CD14-positive monocyte (primary cell): ENCODE measurements at regions not wholly inside any gene's neighbourhood (a gene's known extent, or its start where the extent isn't known, plus 50 kb on each side); places are given as distances from the start of the nearest gene placed in this dataset.

Experiments
- DNase-seq, 3 donors: peaks; one replicate each; pipeline ENCODE4 v3.0.0-alpha.2; 2011 to 2022
- H2AFZ ChIP-seq: 2 replicates; pipeline ENCODE4 v1.6.0; 2012; ENCODE audit warnings: mild to moderate bottlenecking, low read depth, low read length, inconsistent platforms; ENCODE audit not compliant: insufficient read depth, poor library complexity, severe bottlenecking
- H3K27ac ChIP-seq, 2 donors: 1 replicate in 1 of 2; 2 replicates in 1 of 2; pipeline ENCODE4 v1.5.1; 2012 to 2013; ENCODE audit warnings: low read length in 2 of 2, control low read depth in 1 of 2, inconsistent platforms in 1 of 2, low read depth in 1 of 2, mild to moderate bottlenecking in 1 of 2
- H3K27me3 ChIP-seq, 2 donors: one replicate each; pipeline versions ENCODE4 v1.6.0 to v1.6.1; 2011 to 2013; ENCODE audit warnings: low read length in 2 of 2; ENCODE audit not compliant: control insufficient read depth in 2 of 2, insufficient read depth in 2 of 2
- H3K36me3 ChIP-seq, 2 donors: replicated peaks in 1 of 2; 1 replicate in 1 of 2; 2 replicates in 1 of 2; pipeline versions ENCODE4 v1.5.1 to v1.6.1; 2012 to 2013; ENCODE audit warnings: low read length in 2 of 2, control low read depth in 1 of 2, inconsistent platforms in 1 of 2, mild to moderate bottlenecking in 1 of 2; ENCODE audit not compliant: insufficient read depth in 2 of 2, control insufficient read depth in 1 of 2
- H3K4me1 ChIP-seq, 2 donors: 1 replicate in 1 of 2; 2 replicates in 1 of 2; pipeline versions ENCODE4 v1.5.1 to v1.6.1; 2012 to 2013; ENCODE audit warnings: low read length in 2 of 2, control low read depth in 1 of 2, inconsistent platforms in 1 of 2, mild to moderate bottlenecking in 1 of 2, moderate library complexity in 1 of 2; ENCODE audit not compliant: insufficient read depth in 2 of 2, control insufficient read depth in 1 of 2
- H3K4me2 ChIP-seq: replicated peaks from 2 replicates; pipeline ENCODE3; 2012; ENCODE audit warnings: low read length, moderate library complexity, mild to moderate bottlenecking; ENCODE audit not compliant: poor library complexity, severe bottlenecking; ENCODE audit errors: extremely low read depth
- H3K4me3 ChIP-seq, 3 experiments: fragments of 200-600 bp in 1 of 3; sonication (generic) in 1 of 3; replicated peaks in 1 of 3; 1 replicate in 2 of 3; 2 replicates in 1 of 3; pipeline ENCODE4 v1.5.1; 2011 to 2013; ENCODE audit warnings: low read length in 3 of 3, mild to moderate bottlenecking in 3 of 3, control low read depth in 2 of 3, low read depth in 2 of 3, inconsistent platforms in 1 of 3, moderate library complexity in 1 of 3
- H3K79me2 ChIP-seq: 2 replicates; pipeline ENCODE4 v1.6.0; 2012; ENCODE audit warnings: mild to moderate bottlenecking, control low read depth, inconsistent platforms, low read length, moderate library complexity; ENCODE audit not compliant: insufficient read depth
- H3K9ac ChIP-seq: 2 replicates; pipeline ENCODE4 v1.6.0; 2017; ENCODE audit warnings: low read length, mild to moderate bottlenecking; ENCODE audit not compliant: insufficient read depth, poor library complexity, severe bottlenecking
- H3K9me3 ChIP-seq, 2 donors: replicated peaks in 1 of 2; 1 replicate in 1 of 2; 2 replicates in 1 of 2; pipeline versions ENCODE4 v1.5.1 to v1.6.1; 2012 to 2013; ENCODE audit warnings: low read length in 2 of 2, control low read depth in 1 of 2; ENCODE audit not compliant: control insufficient read depth in 1 of 2, insufficient read depth in 1 of 2
- H4K20me1 ChIP-seq: 2 replicates; pipeline ENCODE4 v1.6.0; 2012; ENCODE audit warnings: mild to moderate bottlenecking, low read length, control low read depth, moderate library complexity; ENCODE audit not compliant: insufficient read depth
- H3K27ac Mint-ChIP-seq, 7 donors: one replicate each; pipeline ENCODE4 v1.8.0; 2020; ENCODE audit warnings: mild to moderate bottlenecking in 7 of 7, mixed read lengths in 7 of 7, moderate library complexity in 6 of 7, inconsistent platforms in 2 of 7
- H3K27me3 Mint-ChIP-seq, 3 donors: one replicate each; pipeline ENCODE4 v1.8.0; 2021 to 2022; ENCODE audit warnings: low read depth in 3 of 3, mild to moderate bottlenecking in 3 of 3, mixed read lengths in 3 of 3, moderate library complexity in 3 of 3, inconsistent platforms in 1 of 3
- H3K36me3 Mint-ChIP-seq, 2 donors: one replicate each; pipeline ENCODE4 v1.8.0; 2020; ENCODE audit warnings: mixed read lengths in 2 of 2, inconsistent platforms in 1 of 2, mild to moderate bottlenecking in 1 of 2
- H3K4me1 Mint-ChIP-seq: one replicate; pipeline ENCODE4 v1.8.0; 2020; ENCODE audit warnings: mild to moderate bottlenecking, mixed read lengths
- H3K4me3 Mint-ChIP-seq, 2 donors: one replicate each; pipeline ENCODE4 v1.8.0; 2020; ENCODE audit warnings: mild to moderate bottlenecking in 2 of 2, mixed read lengths in 2 of 2, moderate library complexity in 1 of 2
- H3K9me3 Mint-ChIP-seq, 7 donors: one replicate each; pipeline ENCODE4 v1.8.0; 2020 to 2022; ENCODE audit warnings: mixed read lengths in 7 of 7, mild to moderate bottlenecking in 6 of 7, moderate library complexity in 6 of 7, inconsistent platforms in 2 of 7
- WGBS: methylation state at CpG from one replicate; pipeline ENCODE4 v1.1.5; 2013; ENCODE audit warnings: missing lambda C conversion rate; ENCODE audit not compliant: insufficient coverage; 5-methylcytosine and 5-hydroxymethylcytosine counted together
- intact Hi-C, 2 donors: fragments of 100-400 bp; cut with micrococcal nuclease; formaldehyde crosslinking; loops; one replicate each; pipeline versions ENCODE4 v1.15.0 to v1.15.1; 2023
- TF ChIP-seq, protein P1 (sequence below): fragments of 200-600 bp; IDR thresholded peaks from one replicate; pipeline ENCODE4 v1.8.0; 2022; ENCODE audit warnings: antibody characterized with exemption, mild to moderate bottlenecking

DNA sequence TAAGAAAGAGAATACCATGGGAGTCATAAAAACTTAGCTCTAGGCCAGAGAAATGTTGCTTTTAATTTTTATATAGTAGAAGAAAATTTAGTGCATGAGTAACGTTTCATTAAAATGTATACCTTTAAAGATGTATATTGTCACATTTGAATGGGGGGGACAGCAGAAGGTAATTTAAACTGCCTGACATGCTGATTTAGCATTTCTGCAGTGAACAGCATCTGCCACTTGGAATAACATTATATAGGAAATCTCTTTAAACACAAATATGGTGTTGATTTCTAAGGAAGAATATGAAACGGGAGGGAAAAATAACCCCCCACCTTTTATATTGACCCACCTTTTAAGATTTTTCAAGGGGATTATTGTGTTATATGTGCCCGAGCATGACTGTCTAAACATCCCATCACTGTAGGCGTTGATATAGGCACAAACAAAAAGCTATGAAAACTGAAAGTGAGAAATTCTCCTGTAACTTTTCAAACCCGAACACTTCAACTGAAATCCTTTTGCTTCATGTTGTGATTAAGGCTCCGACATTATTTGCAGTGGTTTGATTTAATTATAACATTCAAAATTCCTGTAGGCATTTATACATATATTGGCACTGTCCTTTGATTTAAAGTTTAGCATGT is 244.7 kb upstream of the CELF2 start:
- Histone ChIP-seq H3K27me3 (no peaks in the 10 kb centered on the region), H3K9me3 (no peaks in the 10 kb centered on the region), H3K79me2 (no peaks in the 10 kb centered on the region), H4K20me1 (no peaks in the 10 kb centered on the region), H3K4me1 (no peaks in the 10 kb centered on the region), H3K27ac (no peak overlapping the region), H3K4me3 (no peak overlapping the region), H3K36me3 (no peaks in the 10 kb centered on the region), H3K9ac (no peak overlapping the region), H3K4me2 (no peak overlapping the region), H2AFZ (no peak overlapping the region)
- Mint-ChIP-seq H3K27ac (no peak overlapping the region), H3K27me3 (peaks cover 0 to 2% (median 1%) of the 10 kb centered on the region in 3 donors), H3K36me3 (no peaks in the 10 kb centered on the region), H3K4me1 (peaks cover 10% of the 10 kb centered on the region), H3K4me3 (no peak overlapping the region), H3K9me3 (peaks cover 0 to 10% (median 1%) of the 10 kb centered on the region in 7 donors)
- no peak for DNase-seq
- TF ChIP-seq, protein P1, sequence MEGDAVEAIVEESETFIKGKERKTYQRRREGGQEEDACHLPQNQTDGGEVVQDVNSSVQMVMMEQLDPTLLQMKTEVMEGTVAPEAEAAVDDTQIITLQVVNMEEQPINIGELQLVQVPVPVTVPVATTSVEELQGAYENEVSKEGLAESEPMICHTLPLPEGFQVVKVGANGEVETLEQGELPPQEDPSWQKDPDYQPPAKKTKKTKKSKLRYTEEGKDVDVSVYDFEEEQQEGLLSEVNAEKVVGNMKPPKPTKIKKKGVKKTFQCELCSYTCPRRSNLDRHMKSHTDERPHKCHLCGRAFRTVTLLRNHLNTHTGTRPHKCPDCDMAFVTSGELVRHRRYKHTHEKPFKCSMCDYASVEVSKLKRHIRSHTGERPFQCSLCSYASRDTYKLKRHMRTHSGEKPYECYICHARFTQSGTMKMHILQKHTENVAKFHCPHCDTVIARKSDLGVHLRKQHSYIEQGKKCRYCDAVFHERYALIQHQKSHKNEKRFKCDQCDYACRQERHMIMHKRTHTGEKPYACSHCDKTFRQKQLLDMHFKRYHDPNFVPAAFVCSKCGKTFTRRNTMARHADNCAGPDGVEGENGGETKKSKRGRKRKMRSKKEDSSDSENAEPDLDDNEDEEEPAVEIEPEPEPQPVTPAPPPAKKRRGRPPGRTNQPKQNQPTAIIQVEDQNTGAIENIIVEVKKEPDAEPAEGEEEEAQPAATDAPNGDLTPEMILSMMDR, result no peak
- no CpG with 5 or more reads among the region's 6 CpGs for WGBS
- intact Hi-C loops, result no loop called here

DNA sequence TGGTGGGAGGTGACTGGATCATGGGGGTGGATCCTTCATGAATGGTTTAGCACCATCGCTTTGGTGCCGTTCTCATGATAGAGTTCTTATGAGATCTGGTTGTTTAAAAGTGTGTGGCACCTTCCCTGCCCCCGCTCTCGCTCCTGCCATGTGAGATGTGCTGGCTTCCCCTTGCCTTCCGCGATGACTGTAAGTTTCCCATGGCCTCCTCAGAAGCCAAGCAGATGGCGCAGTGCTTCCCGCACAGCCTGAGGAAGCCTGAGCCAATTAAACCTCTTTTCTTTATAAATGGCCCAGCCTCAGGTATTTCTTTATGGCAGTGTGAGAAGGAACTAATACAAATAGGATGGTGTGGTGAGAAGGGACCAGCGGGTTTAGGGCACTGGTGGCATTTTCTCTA is 243.3 kb upstream of the CELF2 start:
- Mint-ChIP-seq H3K36me3 (no peaks in the 10 kb centered on the region), H3K27ac (peak overlapping the region in 1 of 7 donors; percentile 54), H3K4me3 (no peak overlapping the region), H3K9me3 (peaks cover 0 to 7% (median 0%) of the 10 kb centered on the region in 7 donors), H3K4me1 (peaks cover 12% of the 10 kb centered on the region), H3K27me3 (peaks cover 0 to 2% (median 1%) of the 10 kb centered on the region in 3 donors)
- no peaks in the 10 kb centered on the region for H3K79me2 ChIP-seq
- intact Hi-C loops, result no loop called here
- DNase-seq, result no peak
- no peak overlapping the region for H3K9ac ChIP-seq
- H3K4me1 ChIP-seq, result no peaks in the 10 kb centered on the region
- H3K4me2 ChIP-seq, result no peak overlapping the region
- no peak overlapping the region for H3K4me3 ChIP-seq
- no peak overlapping the region for H3K27ac ChIP-seq
- no peak overlapping the region for H2AFZ ChIP-seq
- WGBS, result 100% methylated on average over 2 of the region's 9 CpGs
- no peaks in the 10 kb centered on the region for H3K36me3 ChIP-seq
- no peaks in the 10 kb centered on the region for H3K27me3 ChIP-seq
- H3K9me3 ChIP-seq, result no peaks in the 10 kb centered on the region
- TF ChIP-seq, protein P1, result no peak
- no peaks in the 10 kb centered on the region for H4K20me1 ChIP-seq
